ENCODE measurements at regions not wholly inside any gene's neighbourhood (a gene's known extent, or its start where the extent isn't known, plus 50 kb on each side); places are given as distances from the start of the nearest gene placed in this dataset.
"Not testable (repeated sequence)": the region's sequence is repeated elsewhere in the genome, so short reads cannot be mapped to it uniquely, and the experiment has no call there.

- WGBS (ENCODE audit: insufficient coverage): 74% methylated on average over 5 of the region's 11 CpGs
- no peaks in the 10 kb centered on the region for H3K27me3 ChIP-seq (ENCODE audit: control insufficient read depth, insufficient read depth, low read length)
- H3K36me3 ChIP-seq (ENCODE audit: control insufficient read depth, insufficient read depth, low read length): no peaks in the 10 kb centered on the region
- no peaks in the 10 kb centered on the region for H3K9me3 ChIP-seq (replicated peaks; ENCODE audit: control insufficient read depth, low read depth, low read length)
- H3K4me3 ChIP-seq (ENCODE audit: low read length): no peak overlapping the region
- no peak for DNase-seq
- H3K4me1 ChIP-seq (ENCODE audit: control insufficient read depth, insufficient read depth, low read length): no peaks in the 10 kb centered on the region
- H3K27ac ChIP-seq (ENCODE audit: low read length): no peak overlapping the region
Measured at GRCh38 chr6:146984251-146984924, 219.8 kb upstream of the STXBP5 start.

DNA sequence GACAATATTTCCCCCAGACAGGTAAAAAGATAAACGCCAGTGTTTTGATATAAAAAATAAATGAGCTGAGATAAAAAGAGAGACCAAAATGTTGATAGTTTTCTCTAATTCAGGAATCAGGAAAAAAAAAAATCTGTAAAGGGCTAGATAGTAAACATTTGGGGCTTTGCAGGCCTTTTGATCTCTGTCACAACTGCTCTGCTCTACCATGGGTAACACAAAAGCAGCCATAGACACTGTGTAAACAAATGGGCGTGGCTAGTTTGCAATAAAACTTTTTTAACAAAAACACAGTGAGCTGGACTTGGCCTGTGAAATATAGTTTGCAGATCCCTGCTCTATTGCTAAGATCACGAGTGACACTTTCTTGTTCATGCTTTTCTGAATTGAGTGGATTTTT, 219.1 kb upstream of the STXBP5 start:
- no CpG with 5 or more reads among the region's 3 CpGs for WGBS (ENCODE audit: insufficient coverage)
- Histone ChIP-seq H3K27me3 (ENCODE audit: control insufficient read depth, insufficient read depth, low read length) (no peaks in the 10 kb centered on the region), H3K4me3 (ENCODE audit: low read length) (no peak overlapping the region), H3K4me1 (ENCODE audit: control insufficient read depth, insufficient read depth, low read length) (no peaks in the 10 kb centered on the region), H3K9me3 (replicated peaks; ENCODE audit: control insufficient read depth, low read depth, low read length) (no peaks in the 10 kb centered on the region), H3K27ac (ENCODE audit: low read length) (no peak overlapping the region), H3K36me3 (ENCODE audit: control insufficient read depth, insufficient read depth, low read length) (no peaks in the 10 kb centered on the region)
- DNase-seq: no peak

GRCh38 chr6:146985966-146986365, 218.3 kb upstream of the STXBP5 start:
- no peak for DNase-seq
- H3K27ac ChIP-seq (ENCODE audit: low read length): no peak overlapping the region
- 100% methylated on average over 1 of the region's 2 CpGs for WGBS (ENCODE audit: insufficient coverage)
- no peaks in the 10 kb centered on the region for H3K9me3 ChIP-seq (replicated peaks; ENCODE audit: control insufficient read depth, low read depth, low read length)
- H3K4me1 ChIP-seq (ENCODE audit: control insufficient read depth, insufficient read depth, low read length): no peaks in the 10 kb centered on the region
- H3K4me3 ChIP-seq (ENCODE audit: low read length): no peak overlapping the region
- H3K36me3 ChIP-seq (ENCODE audit: control insufficient read depth, insufficient read depth, low read length): no peaks in the 10 kb centered on the region
- no peaks in the 10 kb centered on the region for H3K27me3 ChIP-seq (ENCODE audit: control insufficient read depth, insufficient read depth, low read length)

GRCh38 chr6:146987938-146988337, 216.3 kb upstream of the STXBP5 start:
- not testable (repeated sequence) for H3K27ac ChIP-seq (ENCODE audit: low read length); H3K27me3 ChIP-seq (ENCODE audit: control insufficient read depth, insufficient read depth, low read length); H3K4me1 ChIP-seq (ENCODE audit: control insufficient read depth, insufficient read depth, low read length); H3K4me3 ChIP-seq (ENCODE audit: low read length); H3K36me3 ChIP-seq (ENCODE audit: control insufficient read depth, insufficient read depth, low read length); DNase-seq; H3K9me3 ChIP-seq (replicated peaks; ENCODE audit: control insufficient read depth, low read depth, low read length)
- no CpG with 5 or more reads among the region's 1 CpG for WGBS (ENCODE audit: insufficient coverage)

DNA sequence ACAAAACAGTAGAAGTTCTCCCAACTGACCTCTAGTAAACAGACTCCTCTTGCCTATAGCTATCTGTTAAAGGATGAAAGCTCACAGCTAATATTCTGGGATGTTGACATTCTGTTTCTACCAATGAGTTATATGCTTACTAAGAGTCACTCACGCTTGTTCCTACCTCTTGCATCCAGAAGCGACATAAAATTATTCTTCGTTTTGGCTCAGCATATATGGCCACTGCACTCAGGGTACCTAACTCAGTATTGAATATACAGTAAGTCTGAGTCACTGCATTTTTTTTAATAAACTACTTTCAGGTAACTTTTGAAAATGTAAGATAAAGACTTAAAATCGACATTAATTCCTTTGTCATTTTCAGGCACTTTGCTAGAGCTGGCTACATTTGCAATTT, 214.4 kb upstream of the STXBP5 start:
- H3K36me3 ChIP-seq (ENCODE audit: control insufficient read depth, insufficient read depth, low read length): no peaks in the 10 kb centered on the region
- WGBS (ENCODE audit: insufficient coverage): no CpG with 5 or more reads among the region's 4 CpGs
- no peaks in the 10 kb centered on the region for H3K27me3 ChIP-seq (ENCODE audit: control insufficient read depth, insufficient read depth, low read length)
- H3K27ac ChIP-seq (ENCODE audit: low read length): no peak overlapping the region
- no peaks in the 10 kb centered on the region for H3K9me3 ChIP-seq (replicated peaks; ENCODE audit: control insufficient read depth, low read depth, low read length)
- H3K4me1 ChIP-seq (ENCODE audit: control insufficient read depth, insufficient read depth, low read length): no peaks in the 10 kb centered on the region
- DNase-seq: no peak
- H3K4me3 ChIP-seq (ENCODE audit: low read length): no peak overlapping the region

GRCh38 chr6:146990284-146990683, 213.9 kb upstream of the STXBP5 start:
- Histone ChIP-seq H3K27ac (ENCODE audit: low read length) (no peak overlapping the region), H3K9me3 (replicated peaks; ENCODE audit: control insufficient read depth, low read depth, low read length) (no peaks in the 10 kb centered on the region), H3K27me3 (ENCODE audit: control insufficient read depth, insufficient read depth, low read length) (no peaks in the 10 kb centered on the region), H3K4me1 (ENCODE audit: control insufficient read depth, insufficient read depth, low read length) (no peaks in the 10 kb centered on the region), H3K36me3 (ENCODE audit: control insufficient read depth, insufficient read depth, low read length) (no peaks in the 10 kb centered on the region), H3K4me3 (ENCODE audit: low read length) (no peak overlapping the region)
- WGBS (ENCODE audit: insufficient coverage): 44% methylated on average over 2 of the region's 2 CpGs
- DNase-seq: no peak

DNA sequence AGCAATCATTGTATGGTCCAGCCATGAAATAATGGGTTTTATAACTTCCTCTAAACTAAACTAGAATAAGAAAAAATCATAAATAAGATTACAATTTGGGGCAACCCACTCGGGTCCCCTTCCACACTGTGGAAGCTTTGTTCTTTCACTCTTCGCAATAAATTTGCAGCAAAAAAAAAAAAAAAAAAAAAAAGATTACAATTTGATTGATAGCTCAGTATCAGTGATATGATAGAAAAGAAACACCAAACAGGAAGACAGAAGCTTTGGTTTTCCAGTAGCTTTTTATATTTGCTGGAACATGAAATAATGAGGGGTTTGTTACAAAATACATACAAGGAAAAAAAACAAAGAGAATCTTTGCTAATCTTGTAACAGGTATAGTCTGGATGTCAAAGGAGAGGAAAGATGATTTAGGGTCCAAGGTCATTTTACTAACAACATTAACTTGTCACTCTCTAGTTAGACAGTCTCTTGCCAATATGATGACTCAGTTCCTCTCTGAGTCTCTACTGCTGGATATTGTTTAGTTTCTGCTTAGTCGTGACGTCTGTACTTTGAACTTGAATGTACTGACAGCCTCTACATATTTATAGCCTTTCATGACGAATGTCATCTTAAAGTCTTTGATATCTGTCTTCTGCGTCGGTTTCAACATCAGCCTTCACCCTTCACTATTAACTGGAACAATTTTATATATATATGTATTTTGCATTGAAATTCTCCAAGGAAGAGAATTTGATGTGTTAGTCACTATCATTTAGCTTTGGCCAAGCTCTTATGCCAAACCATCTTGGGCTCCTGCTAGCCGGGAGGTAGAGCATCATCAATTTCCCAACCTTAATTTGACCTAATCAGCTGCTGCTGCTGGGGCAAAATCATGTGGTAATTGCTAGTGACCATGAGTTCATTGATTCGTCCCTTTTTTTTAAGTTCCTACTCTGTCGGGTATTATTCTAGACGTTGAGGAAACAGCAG, 213.1 kb upstream of the STXBP5 start:
- H3K27me3 ChIP-seq (ENCODE audit: control insufficient read depth, insufficient read depth, low read length): no peaks in the 10 kb centered on the region
- H3K27ac ChIP-seq (ENCODE audit: low read length): no peak overlapping the region
- H3K4me1 ChIP-seq (ENCODE audit: control insufficient read depth, insufficient read depth, low read length): no peaks in the 10 kb centered on the region
- WGBS (ENCODE audit: insufficient coverage): no CpG with 5 or more reads among the region's 11 CpGs
- DNase-seq: no peak
- no peaks in the 10 kb centered on the region for H3K36me3 ChIP-seq (ENCODE audit: control insufficient read depth, insufficient read depth, low read length)
- H3K9me3 ChIP-seq (replicated peaks; ENCODE audit: control insufficient read depth, low read depth, low read length): no peaks in the 10 kb centered on the region
- no peak overlapping the region for H3K4me3 ChIP-seq (ENCODE audit: low read length)

DNA sequence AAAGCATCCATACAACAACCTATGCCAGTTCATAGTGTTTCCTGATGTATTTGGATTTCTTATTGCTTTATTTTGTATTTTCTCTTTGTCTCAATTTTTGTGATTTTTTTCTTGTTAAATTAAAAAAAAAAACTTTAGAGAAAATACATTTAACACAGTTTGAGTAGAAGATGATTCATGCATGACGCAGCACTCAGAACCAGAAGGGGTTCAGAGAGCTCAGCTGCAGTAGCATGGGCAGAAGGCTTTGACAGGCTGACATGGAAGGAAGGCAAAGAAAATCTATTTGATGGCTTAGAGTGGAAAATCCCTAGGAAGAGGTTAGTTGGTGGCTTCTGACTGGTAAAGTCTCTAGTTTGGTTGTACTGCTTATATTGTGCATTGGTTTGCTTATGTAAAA, 207.2 kb upstream of the STXBP5 start:
- Histone ChIP-seq H3K27me3 (ENCODE audit: control insufficient read depth, insufficient read depth, low read length) (no peaks in the 10 kb centered on the region), H3K4me1 (ENCODE audit: control insufficient read depth, insufficient read depth, low read length) (no peaks in the 10 kb centered on the region), H3K27ac (ENCODE audit: low read length) (no peak overlapping the region), H3K4me3 (ENCODE audit: low read length) (no peak overlapping the region), H3K36me3 (ENCODE audit: control insufficient read depth, insufficient read depth, low read length) (no peaks in the 10 kb centered on the region), H3K9me3 (replicated peaks; ENCODE audit: control insufficient read depth, low read depth, low read length) (no peaks in the 10 kb centered on the region)
- WGBS (ENCODE audit: insufficient coverage): 100% methylated on average over 1 of the region's 1 CpG
- DNase-seq: no peak

DNA sequence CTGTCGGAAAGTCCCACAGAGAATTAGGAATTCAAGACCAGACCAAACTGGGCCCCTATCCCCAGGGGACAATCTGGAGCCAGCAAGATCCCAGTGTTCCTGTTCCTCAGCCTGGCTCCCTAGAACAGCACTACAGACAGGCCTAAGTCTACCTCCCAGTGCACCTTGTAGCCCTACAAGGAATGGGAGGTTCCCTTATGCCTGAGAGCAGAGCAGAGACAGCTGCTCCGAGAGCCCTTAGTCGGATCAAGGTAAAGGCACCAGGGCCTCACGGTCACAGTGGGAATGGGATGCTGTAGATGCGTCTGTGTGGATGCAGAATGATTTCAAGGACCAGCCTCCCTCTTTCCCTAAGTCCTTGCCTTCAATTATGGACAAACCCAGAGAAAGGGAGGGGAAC, 204.5 kb upstream of the STXBP5 start:
- H3K9me3 ChIP-seq (replicated peaks; ENCODE audit: control insufficient read depth, low read depth, low read length): no peaks in the 10 kb centered on the region
- no peaks in the 10 kb centered on the region for H3K27me3 ChIP-seq (ENCODE audit: control insufficient read depth, insufficient read depth, low read length)
- 71% methylated on average over 1 of the region's 5 CpGs for WGBS (ENCODE audit: insufficient coverage)
- H3K27ac ChIP-seq (ENCODE audit: low read length): no peak overlapping the region
- H3K36me3 ChIP-seq (ENCODE audit: control insufficient read depth, insufficient read depth, low read length): no peaks in the 10 kb centered on the region
- no peaks in the 10 kb centered on the region for H3K4me1 ChIP-seq (ENCODE audit: control insufficient read depth, insufficient read depth, low read length)
- DNase-seq: no peak
- no peak overlapping the region for H3K4me3 ChIP-seq (ENCODE audit: low read length)

GRCh38 chr6:147000545-147001488, 203.4 kb upstream of the STXBP5 start:
- no peak overlapping the region for H3K27ac ChIP-seq (ENCODE audit: low read length)
- H3K9me3 ChIP-seq (replicated peaks; ENCODE audit: control insufficient read depth, low read depth, low read length): no peaks in the 10 kb centered on the region
- peak; percentile 36 for DNase-seq
- no peak overlapping the region for H3K4me3 ChIP-seq (ENCODE audit: low read length)
- WGBS (ENCODE audit: insufficient coverage): 17% methylated on average over 1 of the region's 9 CpGs
- no peaks in the 10 kb centered on the region for H3K4me1 ChIP-seq (ENCODE audit: control insufficient read depth, insufficient read depth, low read length)
- no peaks in the 10 kb centered on the region for H3K27me3 ChIP-seq (ENCODE audit: control insufficient read depth, insufficient read depth, low read length)
- no peaks in the 10 kb centered on the region for H3K36me3 ChIP-seq (ENCODE audit: control insufficient read depth, insufficient read depth, low read length)

Data from muscle of leg (tissue), 3 donors.